ENCODE measurements at regions not wholly inside any gene's neighbourhood (a gene's known extent, or its start where the extent isn't known, plus 50 kb on each side); places are given as distances from the start of the nearest gene placed in this dataset.

- no peak for DNase-seq (ENCODE audit: low spot score)
Measured at GRCh38 chr1:221916176-221916575, 174.3 kb upstream of the DUSP10 start.

- no peak for DNase-seq (ENCODE audit: low spot score)
Measured at GRCh38 chr1:221915764-221916163, 173.9 kb upstream of the DUSP10 start.

GRCh38 chr1:221913351-221913892, 171.5 kb upstream of the DUSP10 start:
- no peak for DNase-seq (ENCODE audit: low spot score)

- DNase-seq (ENCODE audit: low spot score), result no peak
Measured at GRCh38 chr1:221912230-221912629, 170.3 kb upstream of the DUSP10 start.

- no peak for DNase-seq (ENCODE audit: low spot score)
Measured at GRCh38 chr1:221911714-221912113, 169.8 kb upstream of the DUSP10 start.

GRCh38 chr1:221910222-221910621, 168.3 kb upstream of the DUSP10 start:
- no peak for DNase-seq (ENCODE audit: low spot score)

GRCh38 chr1:221908573-221908972, 166.7 kb upstream of the DUSP10 start:
- DNase-seq (ENCODE audit: low spot score), result no peak

- no peak for DNase-seq (ENCODE audit: low spot score)
Measured at GRCh38 chr1:221907166-221907932, 165.5 kb upstream of the DUSP10 start.

- no peak for DNase-seq (ENCODE audit: low spot score)
Measured at GRCh38 chr1:221905802-221906201, 163.9 kb upstream of the DUSP10 start.

GRCh38 chr1:221904319-221904718, 162.4 kb upstream of the DUSP10 start:
- no peak for DNase-seq (ENCODE audit: low spot score)

GRCh38 chr1:221903594-221903993, 161.7 kb upstream of the DUSP10 start:
- DNase-seq (ENCODE audit: low spot score), result no peak

- no peak for DNase-seq (ENCODE audit: low spot score)
Measured at GRCh38 chr1:221902961-221903360, 161.1 kb upstream of the DUSP10 start.

GRCh38 chr1:221900678-221901077, 158.8 kb upstream of the DUSP10 start:
- no peak for DNase-seq (ENCODE audit: low spot score)

GRCh38 chr1:221897321-221897721, 155.4 kb upstream of the DUSP10 start:
- DNase-seq (ENCODE audit: low spot score), result peak; percentile 34

- no peak for DNase-seq (ENCODE audit: low spot score)
Measured at GRCh38 chr1:221892301-221892830, 150.5 kb upstream of the DUSP10 start.

GRCh38 chr1:221891708-221892107, 149.8 kb upstream of the DUSP10 start:
- no peak for DNase-seq (ENCODE audit: low spot score)

GRCh38 chr1:221888801-221889200, 146.9 kb upstream of the DUSP10 start:
- no peak for DNase-seq (ENCODE audit: low spot score)

GRCh38 chr1:221888218-221888617, 146.3 kb upstream of the DUSP10 start:
- no peak for DNase-seq (ENCODE audit: low spot score)

- no peak for DNase-seq (ENCODE audit: low spot score)
Measured at GRCh38 chr1:221887758-221888157, 145.9 kb upstream of the DUSP10 start.

- DNase-seq (ENCODE audit: low spot score), result no peak
Measured at GRCh38 chr1:221887415-221887746, 145.5 kb upstream of the DUSP10 start.

GRCh38 chr1:221886743-221887414, 145.0 kb upstream of the DUSP10 start:
- peak; percentile 93 for DNase-seq (ENCODE audit: low spot score)

- no peak for DNase-seq (ENCODE audit: low spot score)
Measured at GRCh38 chr1:221886311-221886710, 144.4 kb upstream of the DUSP10 start.

GRCh38 chr1:221884821-221885220, 142.9 kb upstream of the DUSP10 start:
- DNase-seq (ENCODE audit: low spot score), result no peak

All from H4 (cell line).